ENCODE measurements at regions not wholly inside any gene's neighbourhood (a gene's known extent, or its start where the extent isn't known, plus 50 kb on each side); places are given as distances from the start of the nearest gene placed in this dataset.

- Mint-ChIP-seq H3K4me1 (no peaks in the 10 kb centered on the region), H3K4me3 (no peak overlapping the region), H3K9me3 (peaks cover 3 to 18% (median 10%) of the 10 kb centered on the region in 5 donors), H3K27ac (no peak overlapping the region), H3K36me3 (no peaks in the 10 kb centered on the region), H3K27me3 (peaks cover 0 to 1% of the 10 kb centered on the region in 2 donors)
- Histone ChIP-seq H3K36me3 (ENCODE audit: insufficient read depth, low read length) (no peaks in the 10 kb centered on the region), H3K4me1 (ENCODE audit: insufficient read depth, low read length) (no peaks in the 10 kb centered on the region), H3K27ac (ENCODE audit: low read depth, low read length) (no peak overlapping the region), H3K27me3 (ENCODE audit: insufficient read depth, low read length, poor library complexity, severe bottlenecking) (no peaks in the 10 kb centered on the region), H3K9me3 (ENCODE audit: low read length) (no peaks in the 10 kb centered on the region), H3K4me3 (ENCODE audit: low read length) (no peak overlapping the region)
- CTCF ChIA-PET = no interaction called here
- DNase-seq = no peak
- POLR2A ChIA-PET = no interaction called here
Observed at GRCh38 chr13:34655554-34655953, 286.5 kb upstream of the NBEA start.

- no peaks in the 10 kb centered on the region for H3K27me3 ChIP-seq (ENCODE audit: insufficient read depth, low read length, poor library complexity, severe bottlenecking)
- no peaks in the 10 kb centered on the region for H3K4me1 Mint-ChIP-seq
- peaks cover 0 to 1% of the 10 kb centered on the region in 2 donors for H3K27me3 Mint-ChIP-seq
- no peaks in the 10 kb centered on the region for H3K36me3 Mint-ChIP-seq
- POLR2A ChIA-PET = no interaction called here
- no peak overlapping the region for H3K27ac ChIP-seq (ENCODE audit: low read depth, low read length)
- no peaks in the 10 kb centered on the region for H3K9me3 ChIP-seq (ENCODE audit: low read length)
- peaks cover 3 to 12% (median 10%) of the 10 kb centered on the region in 5 donors for H3K9me3 Mint-ChIP-seq
- no peak overlapping the region for H3K27ac Mint-ChIP-seq
- DNase-seq = no peak
- H3K4me3 Mint-ChIP-seq = no peak overlapping the region
- CTCF ChIA-PET = no interaction called here
- H3K36me3 ChIP-seq (ENCODE audit: insufficient read depth, low read length) = no peaks in the 10 kb centered on the region
- H3K4me3 ChIP-seq (ENCODE audit: low read length) = no peak overlapping the region
- H3K4me1 ChIP-seq (ENCODE audit: insufficient read depth, low read length) = no peaks in the 10 kb centered on the region
Observed at GRCh38 chr13:34657716-34658115, 284.4 kb upstream of the NBEA start.

GRCh38 chr13:34667286-34668218 lies 274.5 kb upstream of the NBEA start:
- Histone ChIP-seq H3K27ac (ENCODE audit: low read depth, low read length) (no peak overlapping the region), H3K4me3 (ENCODE audit: low read length) (no peak overlapping the region), H3K4me1 (ENCODE audit: insufficient read depth, low read length) (no peaks in the 10 kb centered on the region), H3K36me3 (ENCODE audit: insufficient read depth, low read length) (no peaks in the 10 kb centered on the region), H3K9me3 (ENCODE audit: low read length) (no peaks in the 10 kb centered on the region), H3K27me3 (ENCODE audit: insufficient read depth, low read length, poor library complexity, severe bottlenecking) (no peaks in the 10 kb centered on the region)
- no peak for DNase-seq
- Mint-ChIP-seq H3K4me1 (no peaks in the 10 kb centered on the region), H3K4me3 (no peak overlapping the region), H3K27me3 (no peaks in the 10 kb centered on the region), H3K9me3 (peaks cover under 1 to 13% (median 6%) of the 10 kb centered on the region in 5 donors), H3K27ac (no peak overlapping the region), H3K36me3 (no peaks in the 10 kb centered on the region)
- ChIA-PET POLR2A (no interaction called here), CTCF (no interaction called here)

GRCh38 chr13:34671137-34671536 lies 270.9 kb upstream of the NBEA start:
- ChIA-PET POLR2A (no interaction called here), CTCF (no interaction called here)
- no peaks in the 10 kb centered on the region for H3K4me1 Mint-ChIP-seq
- no peak overlapping the region for H3K4me3 Mint-ChIP-seq
- Histone ChIP-seq H3K27me3 (ENCODE audit: insufficient read depth, low read length, poor library complexity, severe bottlenecking) (no peaks in the 10 kb centered on the region), H3K36me3 (ENCODE audit: insufficient read depth, low read length) (no peaks in the 10 kb centered on the region), H3K4me3 (ENCODE audit: low read length) (no peak overlapping the region), H3K9me3 (ENCODE audit: low read length) (no peaks in the 10 kb centered on the region), H3K27ac (ENCODE audit: low read depth, low read length) (no peak overlapping the region), H3K4me1 (ENCODE audit: insufficient read depth, low read length) (no peaks in the 10 kb centered on the region)
- H3K36me3 Mint-ChIP-seq = no peaks in the 10 kb centered on the region
- no peak overlapping the region for H3K27ac Mint-ChIP-seq
- H3K9me3 Mint-ChIP-seq = peaks cover 0 to 7% (median 2%) of the 10 kb centered on the region in 5 donors
- H3K27me3 Mint-ChIP-seq = no peaks in the 10 kb centered on the region
- DNase-seq = no peak

- CTCF ChIA-PET = no interaction called here
- no peaks in the 10 kb centered on the region for H3K9me3 ChIP-seq (ENCODE audit: low read length)
- Mint-ChIP-seq H3K4me1 (no peaks in the 10 kb centered on the region), H3K27ac (no peak overlapping the region), H3K36me3 (no peaks in the 10 kb centered on the region), H3K4me3 (no peak overlapping the region), H3K9me3 (peaks cover 0 to 10% (median 2%) of the 10 kb centered on the region in 5 donors), H3K27me3 (no peaks in the 10 kb centered on the region)
- H3K4me1 ChIP-seq (ENCODE audit: insufficient read depth, low read length) = no peaks in the 10 kb centered on the region
- no peak for DNase-seq
- no peak overlapping the region for H3K4me3 ChIP-seq (ENCODE audit: low read length)
- H3K27me3 ChIP-seq (ENCODE audit: insufficient read depth, low read length, poor library complexity, severe bottlenecking) = no peaks in the 10 kb centered on the region
- POLR2A ChIA-PET = no interaction called here
- H3K27ac ChIP-seq (ENCODE audit: low read depth, low read length) = no peak overlapping the region
- no peaks in the 10 kb centered on the region for H3K36me3 ChIP-seq (ENCODE audit: insufficient read depth, low read length)
Observed at GRCh38 chr13:34672631-34673030, 269.4 kb upstream of the NBEA start.

GRCh38 chr13:34675626-34676025 lies 266.4 kb upstream of the NBEA start:
- no peak overlapping the region for H3K27ac ChIP-seq (ENCODE audit: low read depth, low read length)
- ChIA-PET POLR2A (no interaction called here), CTCF (no interaction called here)
- H3K27ac Mint-ChIP-seq = no peak overlapping the region
- H3K36me3 ChIP-seq (ENCODE audit: insufficient read depth, low read length) = no peaks in the 10 kb centered on the region
- no peaks in the 10 kb centered on the region for H3K4me1 ChIP-seq (ENCODE audit: insufficient read depth, low read length)
- no peaks in the 10 kb centered on the region for H3K27me3 ChIP-seq (ENCODE audit: insufficient read depth, low read length, poor library complexity, severe bottlenecking)
- no peak for DNase-seq
- no peaks in the 10 kb centered on the region for H3K9me3 ChIP-seq (ENCODE audit: low read length)
- peaks cover 0 to 10% (median 0%) of the 10 kb centered on the region in 5 donors for H3K9me3 Mint-ChIP-seq
- no peak overlapping the region for H3K4me3 Mint-ChIP-seq
- H3K4me3 ChIP-seq (ENCODE audit: low read length) = no peak overlapping the region
- H3K36me3 Mint-ChIP-seq = no peaks in the 10 kb centered on the region
- H3K27me3 Mint-ChIP-seq = no peaks in the 10 kb centered on the region
- no peaks in the 10 kb centered on the region for H3K4me1 Mint-ChIP-seq

GRCh38 chr13:34678154-34678553 lies 263.9 kb upstream of the NBEA start:
- Mint-ChIP-seq H3K27me3 (no peaks in the 10 kb centered on the region), H3K4me3 (no peak overlapping the region), H3K9me3 (peaks cover 0 to 15% (median 0%) of the 10 kb centered on the region in 5 donors), H3K4me1 (no peaks in the 10 kb centered on the region), H3K27ac (no peak overlapping the region), H3K36me3 (no peaks in the 10 kb centered on the region)
- Histone ChIP-seq H3K36me3 (ENCODE audit: insufficient read depth, low read length) (no peaks in the 10 kb centered on the region), H3K27me3 (ENCODE audit: insufficient read depth, low read length, poor library complexity, severe bottlenecking) (no peaks in the 10 kb centered on the region), H3K27ac (ENCODE audit: low read depth, low read length) (no peak overlapping the region), H3K4me1 (ENCODE audit: insufficient read depth, low read length) (no peaks in the 10 kb centered on the region), H3K9me3 (ENCODE audit: low read length) (no peaks in the 10 kb centered on the region), H3K4me3 (ENCODE audit: low read length) (no peak overlapping the region)
- CTCF ChIA-PET = no interaction called here
- DNase-seq = no peak
- POLR2A ChIA-PET = no interaction called here

- Mint-ChIP-seq H3K4me1 (no peaks in the 10 kb centered on the region), H3K4me3 (no peak overlapping the region), H3K36me3 (no peaks in the 10 kb centered on the region), H3K27ac (no peak overlapping the region), H3K9me3 (peaks cover 0 to 14% (median 0%) of the 10 kb centered on the region in 5 donors), H3K27me3 (no peaks in the 10 kb centered on the region)
- H3K36me3 ChIP-seq (ENCODE audit: insufficient read depth, low read length) = no peaks in the 10 kb centered on the region
- no peak for DNase-seq
- no peaks in the 10 kb centered on the region for H3K27me3 ChIP-seq (ENCODE audit: insufficient read depth, low read length, poor library complexity, severe bottlenecking)
- POLR2A ChIA-PET = no interaction called here
- H3K9me3 ChIP-seq (ENCODE audit: low read length) = no peaks in the 10 kb centered on the region
- CTCF ChIA-PET = no interaction called here
- no peaks in the 10 kb centered on the region for H3K4me1 ChIP-seq (ENCODE audit: insufficient read depth, low read length)
- no peak overlapping the region for H3K27ac ChIP-seq (ENCODE audit: low read depth, low read length)
- H3K4me3 ChIP-seq (ENCODE audit: low read length) = no peak overlapping the region
Observed at GRCh38 chr13:34681405-34681955, 260.6 kb upstream of the NBEA start.

Data from CD8-positive, alpha-beta memory T cell (primary cell).